ENCODE measurements at regions not wholly inside any gene's neighbourhood (a gene's known extent, or its start where the extent isn't known, plus 50 kb on each side); places are given as distances from the start of the nearest gene placed in this dataset.

- DNase-seq: no peak
These were observed 1287.7 kb upstream of the CDH6 start for GRCh38 chr5:29905626-29906353.

GRCh38 chr5:29902859-29903258, 1290.6 kb upstream of the CDH6 start:
- no peak for DNase-seq

GRCh38 chr5:29899583-29899982, 1293.9 kb upstream of the CDH6 start:
- no peak for DNase-seq

GRCh38 chr5:29897916-29898315, 1295.6 kb upstream of the CDH6 start:
- no peak for DNase-seq

- DNase-seq: no peak
These were observed 1296.8 kb upstream of the CDH6 start for GRCh38 chr5:29896646-29897045.

GRCh38 chr5:29894668-29895067, 1298.8 kb upstream of the CDH6 start:
- DNase-seq: no peak

GRCh38 chr5:29889051-29889450, 1304.4 kb upstream of the CDH6 start:
- no peak for DNase-seq

GRCh38 chr5:29885595-29885994, 1307.9 kb upstream of the CDH6 start:
- no peak for DNase-seq

GRCh38 chr5:29882036-29882435, 1311.5 kb upstream of the CDH6 start:
- DNase-seq: no peak

- DNase-seq: no peak
These were observed 1314.1 kb upstream of the CDH6 start for GRCh38 chr5:29879401-29879800.

GRCh38 chr5:29878599-29878998, 1314.9 kb upstream of the CDH6 start:
- no peak for DNase-seq

GRCh38 chr5:29867155-29867554, 1326.3 kb upstream of the CDH6 start:
- no peak for DNase-seq

GRCh38 chr5:29853711-29854220, 1339.7 kb upstream of the CDH6 start:
- no peak for DNase-seq

GRCh38 chr5:29852329-29852728, 1341.2 kb upstream of the CDH6 start:
- DNase-seq: no peak

- DNase-seq: no peak
These were observed 1348.3 kb upstream of the CDH6 start for GRCh38 chr5:29845206-29845605.

- no peak for DNase-seq
These were observed 1360.1 kb upstream of the CDH6 start for GRCh38 chr5:29833394-29833793.

- DNase-seq: no peak
These were observed 1371.0 kb upstream of the CDH6 start for GRCh38 chr5:29822521-29822920.

- no peak for DNase-seq
These were observed 1381.4 kb upstream of the CDH6 start for GRCh38 chr5:29811914-29812679.

- no peak for DNase-seq
These were observed 1387.7 kb upstream of the CDH6 start for GRCh38 chr5:29805804-29806203.

- no peak for DNase-seq
These were observed 1392.7 kb upstream of the CDH6 start for GRCh38 chr5:29800752-29801151.

- no peak for DNase-seq
These were observed 1397.5 kb upstream of the CDH6 start for GRCh38 chr5:29796013-29796412.

GRCh38 chr5:29795096-29795652, 1398.3 kb upstream of the CDH6 start:
- no peak for DNase-seq

- DNase-seq: no peak
These were observed 1399.2 kb upstream of the CDH6 start for GRCh38 chr5:29794141-29794787.

Measured in stimulated activated naive CD4-positive, alpha-beta T cell (primary cell).